HEK293T (cell line): ENCODE measurements at regions not wholly inside any gene's neighbourhood (a gene's known extent, or its start where the extent isn't known, plus 50 kb on each side); places are given as distances from the start of the nearest gene placed in this dataset.

ENCODE experiments used
- ARNT ChIP-seq: fragments of 450-650 bp; IDR thresholded peaks from 2 replicates; pipeline ENCODE4 v1.6.1; 2017; ENCODE audit warnings: mild to moderate bottlenecking
- BHLHE40 ChIP-seq: fragments of 450-650 bp; IDR thresholded peaks from 2 replicates; pipeline ENCODE4 v1.6.1; 2016; ENCODE audit warnings: mild to moderate bottlenecking, moderate library complexity, borderline replicate concordance
- ELF4 ChIP-seq: fragments of 450-650 bp; IDR thresholded peaks from 2 replicates; pipeline ENCODE4 v1.6.1; 2017; ENCODE audit warnings: antibody characterized with exemption
- FOXK2 ChIP-seq: fragments of 450-650 bp; IDR thresholded peaks from 2 replicates; pipeline ENCODE4 v1.6.1; 2016; ENCODE audit warnings: mild to moderate bottlenecking
- FOXM1 ChIP-seq: fragments of 450-650 bp; IDR thresholded peaks from 2 replicates; pipeline ENCODE4 v1.6.1; 2017; ENCODE audit warnings: mild to moderate bottlenecking, borderline replicate concordance
- LEF1 ChIP-seq: fragments of 450-650 bp; IDR thresholded peaks from 2 replicates; pipeline ENCODE4 v1.6.1; 2017; ENCODE audit warnings: mild to moderate bottlenecking, borderline replicate concordance
- SUZ12 ChIP-seq: fragments of 450-650 bp; IDR thresholded peaks from 2 replicates; pipeline ENCODE4 v1.6.1; 2016; ENCODE audit warnings: mild to moderate bottlenecking

DNA sequence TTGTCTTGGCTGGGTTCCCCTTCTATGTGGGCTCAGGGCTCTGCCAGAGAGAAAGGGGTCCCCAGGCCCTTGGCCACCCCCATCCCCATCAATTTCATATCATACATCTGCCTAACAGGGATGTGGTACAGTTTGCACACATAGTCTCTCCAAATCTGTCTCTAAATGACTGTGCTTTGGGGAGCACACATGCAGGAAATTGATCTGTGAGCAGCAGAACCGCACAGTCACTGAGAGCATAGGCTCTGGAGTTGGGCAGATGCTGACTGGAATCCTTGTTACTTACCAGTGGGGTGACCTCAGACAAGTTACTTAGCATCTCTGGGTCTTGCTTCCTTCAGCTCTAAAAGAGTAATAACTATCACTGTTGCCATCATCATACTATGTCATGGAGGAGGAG lies 273.9 kb downstream of the ABHD5 start:
- TF ChIP-seq BHLHE40 = no peak
- TF ChIP-seq LEF1 = no peak
- no peak for TF ChIP-seq SUZ12
- TF ChIP-seq ARNT = no peak
- TF ChIP-seq ELF4 = no peak
- no peak for TF ChIP-seq FOXK2
- TF ChIP-seq FOXM1 = no peak
